ENCODE measurements at regions not wholly inside any gene's neighbourhood (a gene's known extent, or its start where the extent isn't known, plus 50 kb on each side); places are given as distances from the start of the nearest gene placed in this dataset.

DNA sequence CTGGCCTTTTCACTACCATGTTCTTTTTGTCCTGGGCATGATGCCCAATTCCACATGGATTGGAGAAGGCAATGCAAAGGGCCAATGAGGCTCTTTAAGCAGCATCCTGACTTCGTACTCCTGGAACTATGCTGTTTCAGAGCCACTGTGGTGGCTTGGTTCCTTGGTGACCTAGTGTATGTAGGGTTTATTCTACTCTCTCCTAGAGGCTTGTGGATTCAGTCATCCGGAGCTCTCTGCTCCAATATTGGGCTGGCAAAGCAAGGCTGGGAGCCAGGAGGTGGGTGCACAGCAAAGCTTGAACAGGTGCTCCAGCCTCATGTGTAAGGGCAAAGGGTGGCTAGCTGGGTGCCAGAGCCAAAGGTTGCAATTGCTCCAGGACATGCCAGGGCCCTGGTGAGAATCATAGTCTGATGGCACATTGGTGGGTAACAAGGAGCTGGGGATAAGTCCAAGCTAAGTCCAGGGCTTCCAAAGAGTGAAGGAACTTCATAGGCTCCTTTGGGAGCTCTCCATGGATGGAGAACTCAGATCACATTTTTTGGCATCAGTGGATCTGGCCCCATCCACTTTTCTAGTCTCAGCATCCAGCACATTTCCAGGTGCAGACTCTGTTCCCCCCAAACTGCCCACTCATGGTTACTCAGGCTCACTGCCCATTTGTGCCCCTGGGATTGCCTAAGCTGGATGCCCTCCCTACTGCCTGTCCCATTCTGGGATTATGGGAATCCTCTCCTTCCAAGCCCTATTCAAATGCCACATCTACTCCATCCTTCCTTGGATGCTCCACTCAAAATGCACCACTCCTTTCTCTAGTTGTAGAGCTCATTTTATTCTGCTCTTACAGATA is 253.9 kb downstream of the EMP1 start:
- Histone ChIP-seq H3K4me1 (no peaks in the 10 kb centered on the region), H3K9me3 (no peaks in the 10 kb centered on the region), H3K27me3 (no peaks in the 10 kb centered on the region), H3K27ac (no peak overlapping the region), H3K4me3 (no peak overlapping the region), H3K36me3 (no peaks in the 10 kb centered on the region)
- WGBS, 2 donors (ENCODE audit: low coverage in 1 of 2), result no CpG with 5 or more reads among the region's 2 CpGs
- TF ChIP-seq CTCF (IDR thresholded peaks at IDR 0.05), result no peak
- no peak for TF ChIP-seq EP300 (IDR thresholded peaks at IDR 0.05)
- no peak for TF ChIP-seq POLR2A (IDR thresholded peaks at IDR 0.05)
- no peak for TF ChIP-seq POLR2AphosphoS5 (IDR thresholded peaks at IDR 0.05)
- ATAC-seq, result no peak

GRCh38 chr12:13444076-13444475 is 247.6 kb downstream of the EMP1 start:
- 77 to 100% methylated on average over 1 to 4 of the region's 4 CpGs for WGBS, 2 donors (ENCODE audit: low coverage in 1 of 2)
- Histone ChIP-seq H3K9me3 (no peaks in the 10 kb centered on the region), H3K27ac (no peak overlapping the region), H3K27me3 (no peaks in the 10 kb centered on the region), H3K36me3 (no peaks in the 10 kb centered on the region), H3K4me1 (peaks cover 0 to 10% (median 8%) of the 10 kb centered on the region in 3 donors), H3K4me3 (no peak overlapping the region)
- no peak for ATAC-seq
- no peak for TF ChIP-seq CTCF (IDR thresholded peaks at IDR 0.05)

GRCh38 chr12:13443498-13443897 is 247.0 kb downstream of the EMP1 start:
- ATAC-seq, result peak; percentile 72
- Histone ChIP-seq H3K4me3 (no peak overlapping the region), H3K27ac (peak overlapping the region in 3 of 4 donors; percentile 31 to 46 (median 42))

GRCh38 chr12:13443028-13443427 is 246.5 kb downstream of the EMP1 start:
- ATAC-seq, result peak; percentile 17
- 59 to 80% methylated on average over 1 to 2 of the region's 2 CpGs for WGBS, 2 donors (ENCODE audit: low coverage in 1 of 2)
- TF ChIP-seq CTCF (IDR thresholded peaks at IDR 0.05) (no peak), POLR2AphosphoS5 (IDR thresholded peaks at IDR 0.05) (no peak), EP300 (IDR thresholded peaks at IDR 0.05) (no peak), POLR2A (IDR thresholded peaks at IDR 0.05) (no peak)
- Histone ChIP-seq H3K9me3 (no peaks in the 10 kb centered on the region), H3K4me3 (no peak overlapping the region), H3K27ac (peak overlapping the region in 3 of 4 donors; percentile 31 to 46 (median 42)), H3K36me3 (no peaks in the 10 kb centered on the region), H3K4me1 (peaks cover 0 to 10% (median 8%) of the 10 kb centered on the region in 3 donors), H3K27me3 (peaks cover 6% of the 10 kb centered on the region)

More at GRCh38 chr12:13443498-13443897, 247.0 kb downstream of the EMP1 start:
- TF ChIP-seq EP300 (IDR thresholded peaks at IDR 0.05) (no peak), POLR2AphosphoS5 (IDR thresholded peaks at IDR 0.05) (no peak), POLR2A (IDR thresholded peaks at IDR 0.05) (no peak), CTCF (IDR thresholded peaks at IDR 0.05) (no peak)
- peaks cover 5% of the 10 kb centered on the region for H3K27me3 ChIP-seq
- no peaks in the 10 kb centered on the region for H3K36me3 ChIP-seq
- peaks cover 0 to 10% (median 8%) of the 10 kb centered on the region in 3 donors for H3K4me1 ChIP-seq
- no peaks in the 10 kb centered on the region for H3K9me3 ChIP-seq

DNA sequence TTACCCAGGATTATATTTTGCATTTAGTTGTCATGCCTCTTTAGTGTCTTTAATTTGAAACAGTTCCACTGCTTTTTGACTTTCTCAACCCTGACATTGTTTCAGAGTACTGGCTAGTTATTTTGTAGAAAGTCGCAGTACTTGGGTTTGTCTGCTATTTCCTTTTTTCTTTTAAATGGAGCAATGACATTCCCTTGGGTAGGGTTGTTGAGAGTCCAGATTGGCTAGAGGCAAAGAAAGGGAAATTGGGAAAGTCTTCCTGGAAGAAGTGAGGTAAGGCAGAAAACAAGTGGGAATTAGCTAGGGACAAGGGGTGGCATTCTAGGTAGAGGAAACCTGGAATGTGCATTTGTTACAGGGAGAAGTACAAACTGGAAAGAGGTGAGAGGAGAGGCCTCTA is 245.9 kb downstream of the EMP1 start:
- no peak overlapping the region for H3K4me3 ChIP-seq
- no peaks in the 10 kb centered on the region for H3K9me3 ChIP-seq
- 55 to 64% methylated on average over 1 of the region's 1 CpG for WGBS, 2 donors (ENCODE audit: low coverage in 1 of 2)
- H3K4me1 ChIP-seq, result peaks cover 0 to 10% (median 8%) of the 10 kb centered on the region in 3 donors
- no peaks in the 10 kb centered on the region for H3K36me3 ChIP-seq
- peaks cover 6% of the 10 kb centered on the region for H3K27me3 ChIP-seq
- TF ChIP-seq CTCF (IDR thresholded peaks at IDR 0.05) (no peak), POLR2A (IDR thresholded peaks at IDR 0.05) (no peak), EP300 (IDR thresholded peaks at IDR 0.05) (no peak), POLR2AphosphoS5 (IDR thresholded peaks at IDR 0.05) (no peak)
- H3K27ac ChIP-seq, result peak overlapping the region in 2 of 4 donors; percentile 42 to 46
- ATAC-seq, result peak; percentile 78
